Neural cell (in vitro differentiated cells): ENCODE measurements at regions not wholly inside any gene's neighbourhood (a gene's known extent, or its start where the extent isn't known, plus 50 kb on each side); places are given as distances from the start of the nearest gene placed in this dataset.

Experiments
- H2AFZ ChIP-seq: fragments of 200-600, 300-800 bp; sonication (generic), shearing (Covaris generic); 2 replicates; pipeline ENCODE4 v1.6.0; 2014; ENCODE audit warnings: low read depth, mild to moderate bottlenecking, antibody characterized with exemption, low read length, moderate library complexity
- H3F3A ChIP-seq: fragments of 200-600 bp; shearing (Covaris generic); 2 replicates; pipeline ENCODE4 v1.6.1; 2016; ENCODE audit warnings: mild to moderate bottlenecking, moderate library complexity, mixed read lengths, antibody characterized with exemption, low read length; ENCODE audit not compliant: insufficient read depth, poor library complexity, severe bottlenecking
- H3K27ac ChIP-seq: fragments of 200-600, 300-800 bp; sonication (generic), shearing (Covaris generic); 2 replicates; pipeline ENCODE4 v1.5.1; 2014; ENCODE audit warnings: mild to moderate bottlenecking, low read length, moderate library complexity
- H3K27me3 ChIP-seq: fragments of 300-800, 200-600 bp; sonication (generic), shearing (Covaris generic); 2 replicates; pipeline ENCODE4 v1.6.0; 2014; ENCODE audit warnings: mild to moderate bottlenecking, low read depth, low read length, moderate library complexity; ENCODE audit not compliant: insufficient read depth
- H3K36me3 ChIP-seq: fragments of 300-800, 200-600 bp; sonication (generic), shearing (Covaris generic); 2 replicates; pipeline ENCODE4 v1.5.1; 2014; ENCODE audit warnings: mild to moderate bottlenecking, antibody characterized with exemption, low read length, moderate library complexity; ENCODE audit not compliant: insufficient read depth
- H3K4me2 ChIP-seq: fragments of 300-800, 200-600 bp; sonication (generic), shearing (Covaris generic); 2 replicates; pipeline ENCODE4 v1.6.0; 2014; ENCODE audit warnings: mild to moderate bottlenecking, low read length
- H3K4me3 ChIP-seq: fragments of 300-800, 200-600 bp; sonication (generic), shearing (Covaris generic); 2 replicates; pipeline ENCODE4 v1.5.1; 2014; ENCODE audit warnings: mild to moderate bottlenecking, low read length, moderate library complexity
- H3K79me2 ChIP-seq: fragments of 200-600 bp; shearing (Covaris generic); replicated peaks from 2 replicates; pipeline ENCODE4 v1.6.0; 2014; ENCODE audit warnings: mild to moderate bottlenecking, low read length, moderate library complexity; ENCODE audit not compliant: insufficient read depth
- H3K9ac ChIP-seq: fragments of 300-800, 200-600 bp; sonication (generic), shearing (Covaris generic); 2 replicates; pipeline ENCODE4 v1.6.1; 2016; ENCODE audit warnings: mild to moderate bottlenecking, low read length, mixed read lengths
- H3K9me2 ChIP-seq: fragments of 200-600 bp; shearing (Covaris generic); 2 replicates; pipeline ENCODE4 v1.6.1; 2016; ENCODE audit warnings: mild to moderate bottlenecking, low read length, mixed read lengths; ENCODE audit not compliant: insufficient read depth
- H3K9me3 ChIP-seq: fragments of 200-600, 300-800 bp; sonication (generic), shearing (Covaris generic); 2 replicates; pipeline ENCODE4 v1.6.1; 2016; ENCODE audit warnings: mild to moderate bottlenecking, mixed run types, low read length, moderate library complexity, mixed read lengths
- H4K20me1 ChIP-seq: fragments of 200-600 bp; shearing (Covaris generic); 2 replicates; pipeline ENCODE4 v1.6.1; 2016; ENCODE audit warnings: mild to moderate bottlenecking, mixed run types; ENCODE audit not compliant: insufficient read depth
- CTCF ChIP-seq: fragments of 450-650 bp; IDR thresholded peaks from 2 replicates; pipeline ENCODE4 v1.5.1; 2014; ENCODE audit warnings: antibody characterized with exemption, mild to moderate bottlenecking, moderate library complexity; ENCODE audit not compliant: poor library complexity, severe bottlenecking
- EP300 ChIP-seq: fragments of 450-650 bp; conservative IDR thresholded peaks from 2 replicates; pipeline ENCODE4 v1.6.1; 2014; ENCODE audit warnings: antibody characterized with exemption, mild to moderate bottlenecking, moderate library complexity; ENCODE audit not compliant: poor library complexity, severe bottlenecking
- EZH2 ChIP-seq: fragments of 200-600, 300-800 bp; shearing (Covaris generic), sonication (generic); IDR thresholded peaks from 2 replicates; pipeline ENCODE4 v1.6.1; 2014; ENCODE audit warnings: antibody characterized with exemption, low read length, borderline replicate concordance, mild to moderate bottlenecking; ENCODE audit not compliant: insufficient read depth, poor library complexity, severe bottlenecking
- MXI1 ChIP-seq: fragments of 450-650 bp; conservative IDR thresholded peaks from 2 replicates; pipeline ENCODE4 v1.6.1; 2014; ENCODE audit warnings: antibody characterized with exemption, mild to moderate bottlenecking; ENCODE audit not compliant: poor library complexity, severe bottlenecking
- POLR2AphosphoS5 ChIP-seq: IDR thresholded peaks from 2 replicates; pipeline ENCODE4 v1.6.1; 2012
- RAD21 ChIP-seq: fragments of 450-650 bp; conservative IDR thresholded peaks from 2 replicates; pipeline ENCODE4 v1.6.1; 2014; ENCODE audit warnings: antibody characterized with exemption, mild to moderate bottlenecking, moderate library complexity
- SMC3 ChIP-seq: fragments of 450-650 bp; conservative IDR thresholded peaks from 2 replicates; pipeline ENCODE4 v1.6.1; 2014; ENCODE audit warnings: antibody characterized with exemption, mild to moderate bottlenecking, moderate library complexity; ENCODE audit not compliant: poor library complexity
- TAF1 ChIP-seq: IDR thresholded peaks from 2 replicates; pipeline ENCODE4 v1.6.1; 2012; ENCODE audit warnings: low read depth
- TF ChIP-seq, protein P1 (sequence below): IDR thresholded peaks from 2 replicates; pipeline ENCODE4 v1.6.1; 2012; ENCODE audit warnings: borderline replicate concordance

DNA sequence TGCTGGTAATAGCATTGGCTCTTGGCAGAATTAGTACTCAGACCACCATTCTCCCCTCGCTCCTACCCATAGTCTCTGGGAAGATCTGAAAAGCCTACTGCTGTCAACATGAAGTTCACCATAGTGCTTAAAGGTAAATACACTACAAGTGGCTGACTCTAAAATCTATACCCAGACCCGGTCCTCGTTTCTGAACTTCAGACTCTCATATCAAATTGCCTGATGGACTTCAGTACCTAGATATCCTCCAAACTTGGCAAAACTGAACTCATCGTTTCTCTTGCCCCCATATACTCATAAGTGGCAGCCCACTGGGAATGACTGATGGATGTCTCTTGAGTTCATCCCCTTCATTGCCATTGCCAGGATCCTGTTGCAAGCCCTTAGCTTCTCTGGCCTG, 67.3 kb downstream of the VCPKMT start:
- H3K79me2 ChIP-seq = no peaks in the 10 kb centered on the region
- H3K4me3 ChIP-seq = no peak overlapping the region
- no peaks in the 10 kb centered on the region for H3K9me3 ChIP-seq
- H2AFZ ChIP-seq = no peak overlapping the region
- TF ChIP-seq MXI1 (no peak), EP300 (no peak), SMC3 (no peak), POLR2AphosphoS5 (no peak), RAD21 (no peak), EZH2 (no peak), CTCF (no peak), TAF1 (no peak)
- TF ChIP-seq, protein P1, sequence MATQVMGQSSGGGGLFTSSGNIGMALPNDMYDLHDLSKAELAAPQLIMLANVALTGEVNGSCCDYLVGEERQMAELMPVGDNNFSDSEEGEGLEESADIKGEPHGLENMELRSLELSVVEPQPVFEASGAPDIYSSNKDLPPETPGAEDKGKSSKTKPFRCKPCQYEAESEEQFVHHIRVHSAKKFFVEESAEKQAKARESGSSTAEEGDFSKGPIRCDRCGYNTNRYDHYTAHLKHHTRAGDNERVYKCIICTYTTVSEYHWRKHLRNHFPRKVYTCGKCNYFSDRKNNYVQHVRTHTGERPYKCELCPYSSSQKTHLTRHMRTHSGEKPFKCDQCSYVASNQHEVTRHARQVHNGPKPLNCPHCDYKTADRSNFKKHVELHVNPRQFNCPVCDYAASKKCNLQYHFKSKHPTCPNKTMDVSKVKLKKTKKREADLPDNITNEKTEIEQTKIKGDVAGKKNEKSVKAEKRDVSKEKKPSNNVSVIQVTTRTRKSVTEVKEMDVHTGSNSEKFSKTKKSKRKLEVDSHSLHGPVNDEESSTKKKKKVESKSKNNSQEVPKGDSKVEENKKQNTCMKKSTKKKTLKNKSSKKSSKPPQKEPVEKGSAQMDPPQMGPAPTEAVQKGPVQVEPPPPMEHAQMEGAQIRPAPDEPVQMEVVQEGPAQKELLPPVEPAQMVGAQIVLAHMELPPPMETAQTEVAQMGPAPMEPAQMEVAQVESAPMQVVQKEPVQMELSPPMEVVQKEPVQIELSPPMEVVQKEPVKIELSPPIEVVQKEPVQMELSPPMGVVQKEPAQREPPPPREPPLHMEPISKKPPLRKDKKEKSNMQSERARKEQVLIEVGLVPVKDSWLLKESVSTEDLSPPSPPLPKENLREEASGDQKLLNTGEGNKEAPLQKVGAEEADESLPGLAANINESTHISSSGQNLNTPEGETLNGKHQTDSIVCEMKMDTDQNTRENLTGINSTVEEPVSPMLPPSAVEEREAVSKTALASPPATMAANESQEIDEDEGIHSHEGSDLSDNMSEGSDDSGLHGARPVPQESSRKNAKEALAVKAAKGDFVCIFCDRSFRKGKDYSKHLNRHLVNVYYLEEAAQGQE = no peak
- H3K27me3 ChIP-seq = no peaks in the 10 kb centered on the region
- H3K9ac ChIP-seq = no peak overlapping the region
- H3K36me3 ChIP-seq = no peaks in the 10 kb centered on the region
- H3K9me2 ChIP-seq = no peaks in the 10 kb centered on the region
- no peak overlapping the region for H3K4me2 ChIP-seq
- H4K20me1 ChIP-seq = no peaks in the 10 kb centered on the region
- no peak overlapping the region for H3K27ac ChIP-seq
- no peaks in the 10 kb centered on the region for H3F3A ChIP-seq

GRCh38 chr14:50049703-50050570, 66.4 kb downstream of the VCPKMT start:
- Histone ChIP-seq H3K9me3 (no peaks in the 10 kb centered on the region), H3K4me3 (no peak overlapping the region), H4K20me1 (no peaks in the 10 kb centered on the region), H3K4me2 (no peak overlapping the region), H3K79me2 (no peaks in the 10 kb centered on the region), H3K36me3 (no peaks in the 10 kb centered on the region), H3F3A (no peaks in the 10 kb centered on the region), H2AFZ (no peak overlapping the region), H3K9ac (no peak overlapping the region), H3K27me3 (no peaks in the 10 kb centered on the region), H3K9me2 (no peaks in the 10 kb centered on the region), H3K27ac (no peak overlapping the region)
- TF ChIP-seq SMC3 = no peak
- TF ChIP-seq, protein P1 = no peak
- no peak for TF ChIP-seq POLR2AphosphoS5
- TF ChIP-seq CTCF = no peak
- TF ChIP-seq EZH2 = no peak
- no peak for TF ChIP-seq TAF1
- TF ChIP-seq MXI1 = no peak
